ENCODE measurements at regions not wholly inside any gene's neighbourhood (a gene's known extent, or its start where the extent isn't known, plus 50 kb on each side); places are given as distances from the start of the nearest gene placed in this dataset.

DNA sequence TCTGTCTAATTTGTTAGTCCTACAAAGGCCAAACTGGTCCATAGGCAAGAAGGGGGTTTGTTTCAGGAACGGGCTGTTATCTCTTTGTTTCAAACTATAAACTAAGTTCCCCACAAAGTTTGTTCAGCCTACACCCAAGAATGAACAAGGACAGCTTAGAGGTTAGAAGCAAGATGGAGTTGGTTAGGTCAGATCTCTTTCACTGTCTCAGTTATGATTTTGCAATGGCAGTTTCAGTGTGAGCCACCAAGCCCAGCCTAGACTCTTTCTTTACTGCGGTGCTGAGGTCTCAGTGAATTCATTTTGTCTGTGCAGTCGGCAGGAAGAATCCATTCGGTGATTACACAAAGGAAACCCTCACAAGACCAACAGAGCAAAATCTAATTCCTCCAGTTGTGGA, 56.6 kb upstream of the ABCC4 start:
- TF ChIP-seq, protein P1, sequence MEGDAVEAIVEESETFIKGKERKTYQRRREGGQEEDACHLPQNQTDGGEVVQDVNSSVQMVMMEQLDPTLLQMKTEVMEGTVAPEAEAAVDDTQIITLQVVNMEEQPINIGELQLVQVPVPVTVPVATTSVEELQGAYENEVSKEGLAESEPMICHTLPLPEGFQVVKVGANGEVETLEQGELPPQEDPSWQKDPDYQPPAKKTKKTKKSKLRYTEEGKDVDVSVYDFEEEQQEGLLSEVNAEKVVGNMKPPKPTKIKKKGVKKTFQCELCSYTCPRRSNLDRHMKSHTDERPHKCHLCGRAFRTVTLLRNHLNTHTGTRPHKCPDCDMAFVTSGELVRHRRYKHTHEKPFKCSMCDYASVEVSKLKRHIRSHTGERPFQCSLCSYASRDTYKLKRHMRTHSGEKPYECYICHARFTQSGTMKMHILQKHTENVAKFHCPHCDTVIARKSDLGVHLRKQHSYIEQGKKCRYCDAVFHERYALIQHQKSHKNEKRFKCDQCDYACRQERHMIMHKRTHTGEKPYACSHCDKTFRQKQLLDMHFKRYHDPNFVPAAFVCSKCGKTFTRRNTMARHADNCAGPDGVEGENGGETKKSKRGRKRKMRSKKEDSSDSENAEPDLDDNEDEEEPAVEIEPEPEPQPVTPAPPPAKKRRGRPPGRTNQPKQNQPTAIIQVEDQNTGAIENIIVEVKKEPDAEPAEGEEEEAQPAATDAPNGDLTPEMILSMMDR (conservative IDR thresholded peaks at IDR 0.05), result no peak
- no peak for TF ChIP-seq ZFX (IDR thresholded peaks at IDR 0.05)

All from C4-2B (cell line).